ENCODE measurements at regions not wholly inside any gene's neighbourhood (a gene's known extent, or its start where the extent isn't known, plus 50 kb on each side); places are given as distances from the start of the nearest gene placed in this dataset.
A peak's percentile ranks its signal among the peaks of the same experiment; 100 is the strongest.

DNA sequence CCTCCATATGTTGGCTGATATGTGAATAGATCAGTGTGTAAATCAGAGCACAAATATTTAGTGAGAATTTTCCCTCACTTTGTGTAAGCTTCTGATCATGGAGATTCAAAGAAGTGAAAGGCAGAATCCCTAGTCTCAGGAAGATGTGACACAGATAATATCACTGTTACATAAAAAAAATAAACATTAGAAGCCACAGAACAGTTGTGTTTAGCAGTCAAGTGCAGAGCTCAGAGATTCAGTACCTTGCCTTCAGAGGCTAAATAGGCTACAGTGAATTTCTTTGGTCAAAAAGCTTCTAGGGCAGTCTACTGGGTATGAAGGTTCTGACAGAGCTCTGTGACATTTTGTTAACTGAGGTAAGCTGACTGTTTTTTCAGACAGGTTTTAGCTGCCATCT lies 591.5 kb downstream of the METTL15 start:
- H3K9me3 Mint-ChIP-seq: no peaks in the 10 kb centered on the region
- no peak overlapping the region for H3K27ac Mint-ChIP-seq (ENCODE audit: unreplicated experiment)

DNA sequence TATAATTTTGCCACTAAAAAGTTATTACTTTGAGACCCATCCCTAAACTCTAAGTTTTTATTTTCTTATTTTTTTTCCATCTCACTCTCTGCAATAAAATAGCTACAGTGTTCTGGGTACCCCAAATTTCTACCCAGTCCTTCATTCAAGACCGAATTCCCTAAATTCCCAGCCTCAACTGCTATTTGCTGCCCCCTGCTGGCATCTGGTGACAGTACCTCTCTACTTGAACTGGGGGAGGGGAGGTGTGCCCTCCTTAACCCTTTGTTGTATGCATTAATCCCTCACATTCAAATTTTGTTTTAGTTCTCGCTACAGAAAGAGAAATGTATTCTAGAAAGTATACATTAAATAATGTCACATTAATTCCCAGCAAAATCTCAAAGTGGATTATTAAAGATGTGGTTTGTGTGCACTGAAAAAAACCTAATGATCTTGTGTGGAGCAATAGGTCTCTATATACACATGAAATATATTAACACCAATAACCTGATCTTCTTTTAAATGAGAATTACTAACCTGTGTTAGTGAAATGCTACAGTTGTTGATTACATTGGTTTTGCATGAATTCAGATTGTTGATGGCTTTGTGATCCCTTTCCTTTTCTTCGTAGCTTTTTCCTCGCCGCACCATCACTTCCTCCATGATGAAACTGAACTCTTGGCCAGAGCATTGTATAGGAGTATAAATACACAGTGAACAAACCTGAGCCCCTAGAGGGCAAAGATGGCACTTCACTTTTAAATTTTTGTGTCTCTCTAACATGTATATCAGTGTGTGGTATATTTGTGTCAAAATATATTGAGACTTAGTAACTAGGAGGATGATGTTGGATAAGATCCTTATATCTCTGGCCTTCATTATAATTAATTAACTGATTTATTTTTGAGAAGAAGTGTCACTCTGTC lies 590.0 kb downstream of the METTL15 start:
- TF ChIP-seq, protein P1, sequence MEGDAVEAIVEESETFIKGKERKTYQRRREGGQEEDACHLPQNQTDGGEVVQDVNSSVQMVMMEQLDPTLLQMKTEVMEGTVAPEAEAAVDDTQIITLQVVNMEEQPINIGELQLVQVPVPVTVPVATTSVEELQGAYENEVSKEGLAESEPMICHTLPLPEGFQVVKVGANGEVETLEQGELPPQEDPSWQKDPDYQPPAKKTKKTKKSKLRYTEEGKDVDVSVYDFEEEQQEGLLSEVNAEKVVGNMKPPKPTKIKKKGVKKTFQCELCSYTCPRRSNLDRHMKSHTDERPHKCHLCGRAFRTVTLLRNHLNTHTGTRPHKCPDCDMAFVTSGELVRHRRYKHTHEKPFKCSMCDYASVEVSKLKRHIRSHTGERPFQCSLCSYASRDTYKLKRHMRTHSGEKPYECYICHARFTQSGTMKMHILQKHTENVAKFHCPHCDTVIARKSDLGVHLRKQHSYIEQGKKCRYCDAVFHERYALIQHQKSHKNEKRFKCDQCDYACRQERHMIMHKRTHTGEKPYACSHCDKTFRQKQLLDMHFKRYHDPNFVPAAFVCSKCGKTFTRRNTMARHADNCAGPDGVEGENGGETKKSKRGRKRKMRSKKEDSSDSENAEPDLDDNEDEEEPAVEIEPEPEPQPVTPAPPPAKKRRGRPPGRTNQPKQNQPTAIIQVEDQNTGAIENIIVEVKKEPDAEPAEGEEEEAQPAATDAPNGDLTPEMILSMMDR (conservative IDR thresholded peaks at IDR 0.05): peak; percentile 90
- Mint-ChIP-seq H3K4me3 (no peak overlapping the region), H3K27me3 (ENCODE audit: low read depth) (peaks cover 15% of the 10 kb centered on the region), H3K36me3 (ENCODE audit: low read depth) (no peaks in the 10 kb centered on the region), H3K4me1 (no peaks in the 10 kb centered on the region), H3K27ac (ENCODE audit: unreplicated experiment) (no peak overlapping the region), H3K9me3 (no peaks in the 10 kb centered on the region)
- peak; percentile 70 for DNase-seq (ENCODE audit: low read depth, low spot score)

More for the DNA sequence above, 591.5 kb downstream of the METTL15 start:
- no peaks in the 10 kb centered on the region for H3K36me3 Mint-ChIP-seq (ENCODE audit: low read depth)
- TF ChIP-seq, protein P1 (conservative IDR thresholded peaks at IDR 0.05): no peak
- H3K4me1 Mint-ChIP-seq: no peaks in the 10 kb centered on the region
- no peak for DNase-seq (ENCODE audit: low read depth, low spot score)
- no peak overlapping the region for H3K4me3 Mint-ChIP-seq
- H3K27me3 Mint-ChIP-seq (ENCODE audit: low read depth): peaks cover 19% of the 10 kb centered on the region

DNA sequence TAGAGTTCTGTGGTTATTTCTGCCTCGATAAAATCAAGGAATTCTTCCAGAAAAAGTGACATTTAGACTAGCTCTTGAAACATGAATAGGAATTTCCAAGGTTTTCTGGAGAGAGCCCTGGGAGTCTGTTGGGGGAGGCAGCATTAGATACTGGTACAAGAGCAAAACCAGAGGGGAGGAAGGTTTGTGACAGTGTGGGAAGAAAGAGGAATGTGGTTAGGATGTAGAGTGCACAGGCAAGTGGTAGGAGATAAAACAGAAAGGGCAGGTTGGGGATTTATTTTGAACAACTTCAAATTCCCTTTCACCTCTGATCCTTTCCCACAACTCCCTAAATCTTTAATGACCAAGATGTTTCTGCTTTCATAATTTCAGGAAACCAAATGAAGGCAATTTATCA lies 588.4 kb downstream of the METTL15 start:
- Mint-ChIP-seq H3K4me1 (no peaks in the 10 kb centered on the region), H3K36me3 (ENCODE audit: low read depth) (no peaks in the 10 kb centered on the region), H3K4me3 (no peak overlapping the region), H3K27ac (ENCODE audit: unreplicated experiment) (no peak overlapping the region), H3K27me3 (ENCODE audit: low read depth) (peaks cover 5% of the 10 kb centered on the region), H3K9me3 (no peaks in the 10 kb centered on the region)
- TF ChIP-seq, protein P1 (conservative IDR thresholded peaks at IDR 0.05): no peak
- DNase-seq (ENCODE audit: low read depth, low spot score): no peak

DNA sequence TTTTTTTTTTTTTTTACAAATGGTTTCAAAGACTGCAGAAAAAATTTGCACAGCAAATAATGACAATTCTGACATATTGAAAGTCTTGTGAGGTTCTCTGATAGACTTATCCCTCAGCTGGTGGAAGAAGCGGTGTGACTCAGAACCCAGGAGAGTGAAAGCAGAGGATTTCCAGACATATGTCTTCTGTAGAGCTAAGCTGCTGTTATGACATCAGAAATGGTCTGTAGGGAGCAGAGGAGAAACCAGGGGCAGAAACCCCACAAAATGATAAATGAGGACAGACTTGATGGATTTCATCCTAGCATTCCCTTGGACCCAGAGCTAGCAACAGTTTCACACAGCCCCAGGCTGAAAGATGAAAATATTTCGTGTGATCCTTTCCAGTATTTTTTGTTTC lies 582.6 kb downstream of the METTL15 start:
- H3K36me3 Mint-ChIP-seq (ENCODE audit: low read depth): no peaks in the 10 kb centered on the region
- peaks cover 2% of the 10 kb centered on the region for H3K27me3 Mint-ChIP-seq (ENCODE audit: low read depth)
- no peak overlapping the region for H3K27ac Mint-ChIP-seq (ENCODE audit: unreplicated experiment)
- no peaks in the 10 kb centered on the region for H3K4me1 Mint-ChIP-seq
- H3K4me3 Mint-ChIP-seq: no peak overlapping the region
- H3K9me3 Mint-ChIP-seq: no peaks in the 10 kb centered on the region
- no peak for DNase-seq (ENCODE audit: low read depth, low spot score)
- TF ChIP-seq, protein P1 (conservative IDR thresholded peaks at IDR 0.05): no peak

DNA sequence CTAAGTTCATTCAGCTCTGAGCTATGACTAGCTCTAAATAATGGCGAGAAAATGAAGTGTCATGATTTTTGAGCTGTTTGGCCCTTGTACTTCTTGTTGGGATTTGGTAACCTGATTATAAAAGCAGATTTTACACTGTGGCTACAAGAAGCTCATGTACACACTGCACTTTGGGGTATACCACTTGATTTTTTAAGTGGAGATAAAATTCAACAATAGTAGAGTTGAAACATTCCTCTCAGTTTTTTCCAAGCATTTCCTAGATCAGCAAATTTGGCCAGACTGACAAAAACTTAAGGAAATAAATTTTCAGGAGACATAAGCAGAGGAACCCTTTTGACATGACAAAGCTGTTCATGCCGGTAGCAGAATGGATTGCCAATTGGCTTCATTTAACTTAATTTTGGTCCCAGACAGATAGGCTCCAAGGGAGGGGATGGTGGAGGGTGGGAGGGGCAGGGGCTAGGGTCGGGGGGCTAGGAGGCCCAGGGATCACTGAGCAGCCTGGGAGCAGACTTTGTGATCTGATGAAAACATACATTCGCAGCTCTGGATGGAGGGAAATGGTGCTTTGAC lies 575.9 kb downstream of the METTL15 start:
- Mint-ChIP-seq H3K9me3 (no peaks in the 10 kb centered on the region), H3K36me3 (ENCODE audit: low read depth) (no peaks in the 10 kb centered on the region), H3K4me3 (no peak overlapping the region), H3K27me3 (ENCODE audit: low read depth) (no peaks in the 10 kb centered on the region), H3K27ac (ENCODE audit: unreplicated experiment) (no peak overlapping the region), H3K4me1 (no peaks in the 10 kb centered on the region)
- no peak for DNase-seq (ENCODE audit: low read depth, low spot score)
- TF ChIP-seq, protein P1 (conservative IDR thresholded peaks at IDR 0.05): no peak
